ENCODE measurements at regions not wholly inside any gene's neighbourhood (a gene's known extent, or its start where the extent isn't known, plus 50 kb on each side); places are given as distances from the start of the nearest gene placed in this dataset.

DNA sequence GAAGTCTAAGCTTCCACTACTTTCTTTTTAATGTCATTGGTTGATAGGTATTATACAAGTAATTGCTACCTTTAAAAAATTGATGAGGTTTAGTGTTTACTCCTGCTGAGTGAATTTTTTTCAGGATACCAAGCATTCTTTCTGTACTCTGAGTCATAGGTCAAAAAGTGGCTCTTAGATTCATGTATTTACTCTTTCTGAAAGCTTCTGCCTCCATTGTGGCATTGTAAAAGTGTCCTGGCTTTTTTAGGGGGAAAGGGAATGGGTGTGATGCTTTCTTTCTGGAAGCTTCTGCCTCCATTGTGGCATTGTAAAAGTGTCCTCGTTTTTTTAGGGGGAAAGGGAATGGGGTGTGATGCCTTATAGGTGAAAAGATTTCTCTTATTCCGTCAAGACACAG, 286.5 kb downstream of the LPIN1 start:
- DNase-seq: no peak

DNA sequence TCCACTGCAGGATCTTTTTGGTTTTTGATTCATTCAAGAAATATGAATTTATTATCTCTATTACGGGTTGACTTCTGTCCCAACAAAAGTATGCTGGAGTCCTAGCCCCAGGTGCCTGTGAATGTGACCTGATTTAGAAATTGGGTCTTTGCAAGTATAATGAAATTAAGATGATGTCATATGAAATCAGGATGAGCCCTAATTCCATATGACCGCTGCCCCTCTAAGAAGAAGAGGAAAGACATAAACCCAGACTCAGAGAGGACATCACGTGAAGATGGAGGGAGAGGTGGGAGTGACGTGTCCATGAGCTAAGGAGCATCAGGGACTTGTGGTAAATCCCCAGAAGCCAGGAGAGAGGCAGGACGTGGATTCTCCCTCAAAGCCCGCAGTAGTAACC, 287.1 kb downstream of the LPIN1 start:
- DNase-seq: no peak

DNA sequence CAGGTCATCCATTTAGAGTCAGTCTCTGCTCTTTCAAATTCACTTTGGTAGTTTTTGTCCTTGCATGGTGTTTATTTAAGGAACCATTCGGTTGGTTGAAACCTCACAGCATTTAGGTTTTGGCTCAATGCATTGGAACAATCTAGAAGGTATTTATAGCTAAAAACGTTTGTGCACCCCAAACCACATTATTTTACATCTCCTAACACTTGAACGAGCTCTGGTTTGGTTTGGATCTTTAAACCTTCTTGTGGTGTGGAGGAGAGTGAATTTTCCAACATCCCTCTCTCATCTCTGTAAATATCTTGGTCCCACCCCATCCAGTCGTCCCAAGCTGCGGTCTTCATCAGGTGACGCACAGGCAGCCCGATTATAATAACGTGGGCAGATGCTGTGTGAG, 287.9 kb downstream of the LPIN1 start:
- no peak for DNase-seq

DNA sequence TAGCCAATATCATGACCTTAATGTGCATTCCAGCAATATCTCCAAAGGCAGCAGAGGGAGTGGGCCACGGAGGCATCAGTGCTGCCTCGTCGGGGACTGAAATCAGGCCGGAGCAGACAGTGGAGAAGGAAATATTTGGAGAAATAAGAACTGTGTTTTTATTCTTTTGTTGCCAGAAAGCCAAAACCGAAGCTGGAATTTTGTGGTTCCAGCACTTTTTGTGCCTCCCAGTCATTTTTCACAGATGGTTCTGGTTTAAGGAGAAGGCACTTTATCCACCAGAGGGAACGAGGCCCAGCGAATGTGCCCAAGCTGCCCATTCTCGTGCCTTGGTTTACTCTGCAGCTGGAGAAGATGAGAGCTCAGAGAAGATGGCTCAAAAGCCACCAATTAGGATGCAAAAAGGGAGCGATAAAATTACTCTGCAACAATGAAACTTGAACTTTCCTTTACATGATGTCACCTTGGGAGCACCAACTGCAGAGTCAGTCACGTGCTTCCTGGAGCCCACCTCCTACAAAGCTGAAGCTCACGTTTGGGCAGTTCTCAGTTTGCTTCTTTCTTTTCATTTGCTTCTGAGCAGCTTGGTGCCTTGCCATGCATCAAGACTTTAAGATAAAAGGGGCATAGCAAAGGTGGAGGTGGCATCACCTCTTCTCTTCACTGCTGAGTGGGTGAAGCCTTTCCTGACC, 288.7 kb downstream of the LPIN1 start:
- DNase-seq: no peak

DNA sequence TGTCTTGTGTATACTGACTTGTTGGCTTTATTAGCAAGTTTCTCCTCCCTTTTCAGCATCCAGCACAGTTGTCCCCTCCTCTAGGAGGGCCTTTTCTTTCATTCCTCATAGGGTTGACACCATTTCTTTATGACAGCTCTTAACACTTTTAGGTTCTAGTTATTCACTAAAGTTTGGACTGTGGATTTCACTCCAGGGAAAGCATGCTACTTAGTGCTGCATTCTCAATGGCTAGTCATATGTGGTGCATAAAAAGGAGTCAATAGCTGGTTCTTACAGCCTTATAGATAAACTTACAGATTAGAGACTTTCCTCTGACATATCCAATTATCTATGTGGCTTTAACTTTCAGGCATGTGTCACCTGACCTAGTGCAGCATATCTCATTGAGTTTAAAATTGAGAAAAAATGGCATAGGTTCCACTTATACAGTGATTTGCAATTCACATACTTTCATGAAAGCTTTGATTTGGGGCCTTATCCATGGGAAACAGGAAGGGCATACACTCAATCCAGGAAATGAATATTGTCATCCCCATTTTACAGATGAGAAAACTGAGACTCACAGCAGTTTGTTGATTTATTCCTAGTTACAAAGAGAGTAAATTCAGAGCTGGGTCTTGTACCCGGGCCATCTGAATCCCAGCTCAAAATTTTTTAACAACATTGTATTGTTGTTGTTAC, 289.7 kb downstream of the LPIN1 start:
- no peak for DNase-seq

DNA sequence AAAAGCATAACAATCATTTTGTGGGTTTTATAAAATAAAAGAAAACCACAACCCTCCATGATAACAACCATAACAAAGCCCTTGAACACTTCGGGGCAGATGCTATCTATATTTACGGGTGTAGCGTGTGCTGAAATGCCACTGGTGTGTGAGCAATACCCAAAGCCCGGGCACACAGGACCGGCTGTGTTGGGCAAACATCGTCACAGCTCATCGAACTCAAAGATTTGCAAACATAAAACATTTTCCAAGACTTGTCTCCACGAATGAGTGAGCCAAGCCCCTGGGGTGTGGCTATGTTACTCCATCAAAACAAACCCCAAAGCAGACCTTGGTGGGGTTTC, 290.2 kb downstream of the LPIN1 start:
- no peak for DNase-seq

DNA sequence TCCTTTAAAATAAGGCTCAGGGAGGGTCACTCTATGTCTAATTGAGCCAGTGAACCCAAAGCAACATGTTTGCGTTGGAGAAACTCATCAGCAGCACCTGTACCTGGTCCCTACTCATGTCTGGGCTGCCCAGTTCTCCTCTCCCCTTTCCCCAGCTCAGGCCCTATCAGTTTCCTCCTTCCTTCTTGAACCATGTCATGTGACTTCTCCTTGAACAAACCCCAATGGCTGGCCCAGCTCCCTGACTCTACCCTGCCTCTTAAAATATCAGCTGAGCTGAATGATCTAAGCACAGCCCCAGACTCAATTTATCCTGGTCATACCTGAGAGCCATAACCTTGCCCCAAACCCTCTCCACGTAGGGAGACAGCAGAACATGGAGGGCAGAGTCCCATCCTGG, 290.9 kb downstream of the LPIN1 start:
- DNase-seq: no peak

DNA sequence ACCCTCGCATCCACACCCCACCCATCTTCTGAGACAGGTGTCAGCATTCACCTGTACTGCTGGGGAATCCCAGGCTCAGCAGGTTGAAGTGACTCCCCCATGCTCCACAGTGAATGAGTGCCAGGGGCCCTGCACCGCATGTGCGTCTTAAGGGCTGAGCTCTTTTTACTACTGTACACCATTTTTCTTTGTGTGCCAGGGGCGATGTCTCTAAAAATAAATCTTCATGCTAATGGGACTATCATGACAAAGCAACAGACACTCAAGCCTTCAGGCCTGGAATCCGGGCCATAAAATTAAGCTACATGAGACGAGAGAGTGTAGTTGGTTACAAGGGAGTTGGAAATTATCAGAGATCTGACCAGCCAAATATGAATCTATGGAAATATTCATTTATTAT, 294.8 kb downstream of the LPIN1 start:
- DNase-seq: no peak

DNA sequence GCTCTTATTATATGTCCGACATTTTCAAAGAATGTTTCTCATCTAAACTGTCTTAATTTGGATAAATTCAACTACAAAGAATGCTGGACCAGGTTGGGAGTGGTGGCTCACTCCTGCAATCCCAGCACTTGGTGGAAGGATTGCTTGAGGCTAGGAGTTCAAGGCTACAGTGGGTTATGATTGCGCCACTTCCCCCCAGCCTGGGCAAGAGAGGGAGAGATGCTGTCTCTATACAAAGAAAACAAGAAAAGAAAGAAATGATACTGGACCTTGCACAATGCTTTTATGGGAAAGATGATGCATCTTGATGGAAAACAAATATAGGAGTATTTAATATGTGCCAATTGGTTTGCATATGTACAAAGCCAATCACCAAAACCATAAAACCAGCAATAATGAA, 296.7 kb downstream of the LPIN1 start:
- DNase-seq: no peak

DNA sequence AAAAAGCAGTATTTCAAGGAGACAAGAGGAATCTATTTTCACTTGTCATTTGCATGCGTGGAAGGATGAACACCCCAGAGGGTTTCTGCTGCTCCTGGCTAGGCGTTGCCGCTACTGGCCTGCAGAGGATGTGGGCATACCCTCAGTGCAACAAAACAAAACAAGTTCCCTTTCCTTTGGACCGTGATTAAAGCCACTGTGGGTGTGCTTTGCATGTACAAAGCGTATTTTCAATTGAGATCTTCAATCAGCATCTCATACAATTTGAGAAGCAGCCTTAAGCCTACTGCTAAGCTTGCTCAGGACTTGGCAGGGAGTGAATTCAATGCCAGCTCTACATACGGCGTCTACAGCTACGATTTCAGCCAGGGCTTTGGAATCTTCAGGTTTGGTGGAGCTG, 298.4 kb downstream of the LPIN1 start:
- no peak for DNase-seq

DNA sequence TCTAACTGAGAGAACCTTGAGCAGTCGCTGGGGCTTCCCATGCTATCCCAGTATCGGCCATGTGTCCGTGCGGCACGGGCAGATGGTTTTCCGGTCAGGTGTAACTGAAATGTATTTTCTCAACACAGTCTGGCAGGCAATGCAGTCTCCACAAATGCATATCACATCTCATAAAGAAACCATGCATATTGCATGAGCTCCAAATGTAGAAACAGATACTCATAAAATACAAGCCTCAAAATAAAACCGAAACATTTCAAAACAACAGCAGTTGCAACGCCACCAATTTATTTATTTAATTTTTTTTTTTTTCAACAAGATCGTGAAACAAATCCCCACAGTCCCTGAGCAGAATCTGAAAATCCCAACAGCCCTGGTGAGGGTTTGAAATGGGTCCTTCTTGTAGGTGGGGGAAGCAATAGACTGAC, 299.4 kb downstream of the LPIN1 start:
- no peak for DNase-seq

DNA sequence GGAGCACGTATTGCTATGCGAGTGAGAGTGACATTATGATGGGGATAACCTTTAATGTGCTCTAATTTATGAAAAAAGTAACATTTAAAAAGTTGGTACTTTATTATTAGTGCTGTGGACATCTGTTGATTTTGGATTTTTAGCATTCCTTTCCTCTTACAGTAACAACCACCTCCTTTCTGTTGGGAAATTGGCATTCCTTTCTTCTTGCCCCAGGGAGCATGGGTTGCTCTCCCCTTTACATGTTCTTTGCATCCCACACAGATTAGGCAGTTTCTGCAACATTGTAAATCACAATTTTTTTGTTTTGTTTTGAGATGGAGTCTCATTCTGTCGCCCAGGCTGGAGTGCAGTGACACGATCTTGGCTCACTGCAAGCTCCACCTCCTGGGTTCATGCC, 300.2 kb downstream of the LPIN1 start:
- no peak for DNase-seq

DNA sequence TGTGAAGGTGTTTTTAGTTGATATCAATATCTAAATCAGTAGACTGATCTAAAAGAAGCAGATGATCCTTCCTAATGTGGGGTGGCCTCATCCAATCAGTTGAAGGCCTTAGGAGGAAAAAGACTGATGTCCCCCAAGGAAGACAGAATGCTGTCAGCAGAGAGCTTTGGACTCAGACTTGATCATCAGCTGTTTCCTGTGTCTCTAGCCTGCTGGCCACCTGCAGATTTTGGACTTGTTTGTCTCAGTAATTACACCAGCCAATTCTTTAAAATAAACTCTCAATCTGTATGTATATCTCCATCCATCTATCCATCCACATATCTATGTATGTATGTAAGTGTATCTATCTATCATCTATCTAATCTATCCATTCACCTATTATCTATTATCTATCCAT, 301.3 kb downstream of the LPIN1 start:
- DNase-seq: no peak

DNA sequence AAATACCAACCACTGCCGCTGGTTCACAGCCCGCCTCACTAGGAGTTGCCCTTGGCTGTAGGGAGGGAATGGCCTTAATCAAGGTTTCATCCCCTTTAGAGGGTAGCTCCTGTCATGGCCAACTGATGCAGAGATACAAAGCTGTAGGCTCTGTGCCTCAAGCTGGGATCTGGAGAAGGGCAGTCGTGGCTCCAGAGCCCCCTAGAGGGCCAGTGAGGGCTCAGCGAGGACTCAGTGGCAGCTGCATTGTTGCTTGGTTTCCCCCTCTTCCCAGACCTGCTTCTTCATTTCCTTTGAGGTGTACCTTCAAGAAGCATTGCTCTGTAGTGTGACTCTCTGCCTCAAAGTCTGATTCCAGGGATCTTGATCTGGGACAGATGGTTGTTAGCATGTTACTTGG, 302.1 kb downstream of the LPIN1 start:
- DNase-seq: no peak

DNA sequence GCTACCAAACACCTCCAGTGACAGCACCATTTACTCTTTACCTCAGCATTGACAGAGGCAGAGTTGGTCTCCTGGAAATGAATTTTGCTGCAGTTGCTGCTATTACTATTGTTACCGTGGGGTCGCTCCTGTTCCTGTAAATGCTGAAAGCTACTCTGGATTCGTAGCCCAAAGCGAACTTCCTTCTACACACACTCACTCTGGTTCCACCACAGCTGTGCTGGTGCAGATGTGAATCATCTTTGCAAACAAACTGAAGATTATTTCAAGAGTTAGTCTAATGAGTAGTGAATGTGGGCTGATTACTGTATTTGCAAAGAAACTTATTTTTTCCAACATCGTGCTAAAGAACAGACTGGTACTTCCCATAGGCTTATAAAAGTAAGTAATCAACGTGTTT, 304.0 kb downstream of the LPIN1 start:
- no peak for DNase-seq

DNA sequence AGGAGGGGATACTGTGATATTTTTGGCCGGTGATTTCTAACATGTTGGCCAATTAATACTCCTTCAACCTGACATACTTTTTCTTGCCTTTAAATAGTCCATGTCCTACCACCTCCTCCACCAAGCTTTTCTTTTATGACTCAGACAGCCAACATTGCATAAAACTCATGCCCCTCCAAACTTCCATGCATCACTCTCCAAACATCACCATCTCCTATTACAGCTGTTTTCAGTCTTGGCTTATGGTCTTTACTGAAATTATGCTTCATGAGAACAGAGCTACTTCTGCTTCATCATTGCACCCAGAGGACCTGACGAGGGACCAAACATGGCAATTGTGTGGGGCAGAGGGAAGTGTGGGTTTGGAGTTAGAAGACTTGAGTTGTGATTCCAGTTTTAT, 305.4 kb downstream of the LPIN1 start:
- DNase-seq: no peak

DNA sequence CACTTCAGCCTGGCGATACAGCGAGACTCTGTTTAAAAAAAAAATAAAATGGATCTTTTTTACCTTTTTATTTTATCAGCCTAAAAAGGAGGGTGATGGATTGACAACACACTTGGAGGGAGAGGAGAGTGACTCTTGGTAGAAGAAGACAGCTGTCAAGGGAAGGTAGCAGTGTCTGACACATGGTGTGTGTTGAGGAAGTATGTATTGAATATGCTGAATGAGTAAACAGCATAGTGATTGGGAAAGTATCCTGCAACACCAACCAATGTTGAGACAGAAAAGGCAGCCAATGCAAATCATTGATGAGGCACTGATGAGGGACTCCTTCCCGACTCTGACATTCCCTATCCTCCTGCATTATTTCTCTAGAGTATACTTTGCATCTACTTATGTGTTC, 306.4 kb downstream of the LPIN1 start:
- DNase-seq: no peak

DNA sequence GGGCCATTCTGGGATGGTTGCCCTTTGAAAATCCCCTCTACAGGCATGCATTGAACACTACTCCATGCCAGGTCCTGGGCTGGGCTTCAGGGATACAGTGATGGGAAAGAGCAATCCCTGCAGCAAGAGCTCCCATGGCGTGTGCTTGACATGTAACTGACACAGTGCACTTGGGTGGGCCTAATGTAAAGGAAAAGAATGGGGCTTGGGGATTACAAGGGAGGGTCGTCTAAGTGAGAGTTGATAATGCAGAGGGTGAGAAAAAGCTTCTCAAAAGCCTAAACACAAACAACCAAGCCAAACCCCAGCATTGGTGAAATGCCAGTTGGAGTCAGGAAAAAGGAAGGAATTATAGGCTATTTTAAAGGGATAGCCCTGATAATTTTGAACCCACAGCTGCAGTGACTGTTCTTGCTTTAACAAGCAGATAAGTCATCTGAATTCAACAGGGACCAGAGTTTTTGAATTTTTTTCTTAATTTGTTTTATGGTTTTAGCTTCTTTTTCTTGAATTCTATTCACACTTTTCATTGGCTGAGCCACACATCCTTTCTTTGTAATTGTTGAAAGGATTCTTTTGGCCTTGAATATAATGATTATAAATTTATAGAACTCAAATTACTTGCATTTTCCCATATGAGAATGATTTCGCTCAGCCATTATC, 308.7 kb downstream of the LPIN1 start:
- DNase-seq: no peak

DNA sequence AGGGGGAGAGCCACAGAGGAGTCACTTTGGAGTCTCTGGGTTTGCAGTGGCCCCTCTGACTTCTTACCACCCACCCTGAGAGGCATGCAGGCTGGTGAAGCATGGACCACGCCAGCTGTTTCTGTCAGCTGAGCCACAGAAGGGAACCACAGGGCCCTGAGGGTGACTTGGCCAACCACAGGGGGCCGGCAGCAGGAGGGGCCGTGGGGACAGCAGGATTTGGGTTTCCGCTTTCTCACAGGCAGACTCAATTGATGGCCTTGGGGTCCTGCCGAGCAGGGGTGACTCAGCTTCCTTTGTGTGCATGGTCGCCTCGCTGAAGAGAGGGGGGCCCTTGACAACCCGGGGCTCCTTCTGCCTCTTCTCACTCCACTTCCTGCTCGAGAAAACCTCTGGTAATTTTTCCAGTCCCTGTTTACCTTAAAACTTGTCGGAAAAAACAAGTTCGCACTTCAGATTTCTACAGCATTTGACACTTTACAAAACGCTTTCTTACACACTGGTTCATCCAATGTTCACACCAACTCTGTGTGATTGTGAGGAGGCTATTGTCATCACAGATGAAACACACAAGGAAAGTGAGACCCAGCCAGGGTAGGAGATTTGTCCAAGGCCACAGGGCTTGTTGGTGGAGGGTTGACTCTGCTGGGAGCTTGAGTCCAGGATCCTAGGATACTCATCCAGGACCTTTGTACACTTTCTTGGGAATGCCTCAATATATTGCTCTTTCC, 311.2 kb downstream of the LPIN1 start:
- DNase-seq: no peak

DNA sequence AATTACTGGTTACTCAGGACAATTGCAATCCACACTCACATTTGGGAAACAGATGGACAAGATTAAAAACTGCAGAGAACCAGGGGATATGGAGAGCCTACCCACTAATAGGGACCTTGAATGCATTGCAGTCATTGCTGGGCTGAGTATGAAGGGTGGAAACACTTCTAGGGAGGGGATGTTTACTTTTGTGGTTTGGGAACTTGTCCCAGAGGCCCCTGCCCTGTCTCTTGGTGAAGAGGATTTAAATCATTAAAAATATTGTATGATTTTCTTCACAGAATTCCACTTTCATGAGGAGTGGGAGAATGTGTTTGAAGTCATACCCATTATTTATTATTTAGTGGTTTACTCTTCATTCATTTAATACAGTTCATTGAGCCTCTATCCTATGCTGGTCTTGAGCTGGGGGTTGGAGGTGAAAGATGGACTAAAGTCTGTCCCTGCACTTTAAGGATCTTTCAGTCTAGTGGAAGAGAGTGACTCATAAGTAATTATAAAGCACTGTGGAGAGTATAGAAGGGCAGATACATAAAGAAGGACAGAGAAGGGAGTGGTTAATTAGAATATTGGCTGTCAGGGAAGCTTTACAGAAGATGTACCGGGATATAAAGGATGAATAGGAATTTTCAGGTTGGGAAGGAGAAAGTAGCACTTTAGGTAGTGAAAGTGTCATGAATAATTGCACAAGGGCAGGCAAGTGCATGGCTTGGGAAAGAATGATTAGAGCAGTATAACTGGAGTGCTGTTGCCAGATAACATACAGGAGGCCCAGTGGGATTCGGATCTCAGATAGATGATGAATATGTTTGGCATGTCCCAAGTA, 313.4 kb downstream of the LPIN1 start:
- DNase-seq: no peak

DNA sequence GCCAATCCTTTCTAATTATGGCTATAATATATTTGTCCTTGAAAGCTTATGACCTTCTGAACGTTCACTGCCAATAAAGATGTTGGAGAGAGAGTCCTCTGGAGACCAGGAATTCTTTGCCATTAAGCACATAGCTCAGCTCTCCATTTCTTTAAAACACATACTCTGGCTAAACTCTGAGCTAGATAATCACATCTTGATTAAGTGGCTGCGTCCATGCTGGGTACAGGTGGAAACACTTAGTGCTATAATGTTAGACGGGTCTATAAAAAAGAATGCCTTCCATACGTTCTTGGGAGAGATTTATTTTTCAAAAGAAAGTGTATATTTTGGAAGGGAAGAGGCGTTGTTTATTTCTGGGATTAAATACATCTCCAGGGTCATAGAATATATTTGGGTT, 314.5 kb downstream of the LPIN1 start:
- no peak for DNase-seq

DNA sequence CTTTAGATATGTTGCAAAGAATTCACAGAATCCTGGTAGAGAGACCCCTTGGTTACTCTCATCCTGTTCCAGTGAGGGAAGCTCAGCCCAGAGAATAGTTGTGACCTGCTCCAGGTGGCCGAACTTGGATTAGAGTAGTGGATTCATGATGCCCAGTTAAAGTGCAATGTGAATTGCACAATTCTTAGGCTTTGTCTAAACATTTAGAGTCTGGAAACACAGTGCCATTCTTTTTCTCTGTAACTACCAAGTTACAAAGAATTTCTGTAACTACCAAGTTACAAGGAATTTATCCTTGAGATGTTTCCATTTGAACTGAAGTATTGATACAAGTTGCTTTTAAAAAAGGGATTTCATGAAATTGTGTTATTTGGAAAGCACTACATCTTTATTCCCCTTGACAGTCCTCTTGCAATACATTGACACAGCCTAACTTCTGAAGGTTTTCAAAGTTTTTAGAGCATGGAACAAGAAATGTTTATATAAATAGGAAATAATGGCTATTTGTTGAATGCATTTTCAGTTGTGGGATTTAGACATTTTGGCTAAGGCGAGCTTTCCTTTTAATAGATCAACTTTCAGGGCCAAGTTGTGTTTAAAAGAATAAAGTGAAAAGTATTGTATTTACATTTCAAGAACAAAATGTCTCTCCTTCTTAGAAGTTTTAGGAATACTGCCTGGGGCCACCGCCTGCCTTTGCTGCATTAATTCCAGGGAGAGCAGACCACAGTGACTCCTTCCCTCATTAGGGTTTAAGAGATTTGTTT, 315.0 kb downstream of the LPIN1 start:
- no peak for DNase-seq

All from NCI-H187 treated with DMSO at 0.1 percent for 48 hours (cell line).